GM13976 (cell line): ENCODE measurements at regions not wholly inside any gene's neighbourhood (a gene's known extent, or its start where the extent isn't known, plus 50 kb on each side); places are given as distances from the start of the nearest gene placed in this dataset.

Experiments
- DNase-seq: peaks from one replicate; pipeline ENCODE4 v3.0.0; 2012; ENCODE audit warnings: low spot score
- in situ Hi-C: fragments of 300-500 bp; cut with MboI; formaldehyde crosslinking; loops from one replicate; pipeline ENCODE4 v1.12.0; 2022; ENCODE audit warnings: low sequenced_read_pairs, mixed read lengths, inconsistent platforms; ENCODE audit not compliant: unreplicated experiment
- TF ChIP-seq, protein P1 (sequence below): IDR thresholded peaks from 2 replicates; pipeline ENCODE4 v1.5.1; 2012; ENCODE audit warnings: borderline replicate concordance, mild to moderate bottlenecking; ENCODE audit not compliant: insufficient read depth; ENCODE audit errors: extremely low read depth, missing control alignments, control extremely low read depth

DNA sequence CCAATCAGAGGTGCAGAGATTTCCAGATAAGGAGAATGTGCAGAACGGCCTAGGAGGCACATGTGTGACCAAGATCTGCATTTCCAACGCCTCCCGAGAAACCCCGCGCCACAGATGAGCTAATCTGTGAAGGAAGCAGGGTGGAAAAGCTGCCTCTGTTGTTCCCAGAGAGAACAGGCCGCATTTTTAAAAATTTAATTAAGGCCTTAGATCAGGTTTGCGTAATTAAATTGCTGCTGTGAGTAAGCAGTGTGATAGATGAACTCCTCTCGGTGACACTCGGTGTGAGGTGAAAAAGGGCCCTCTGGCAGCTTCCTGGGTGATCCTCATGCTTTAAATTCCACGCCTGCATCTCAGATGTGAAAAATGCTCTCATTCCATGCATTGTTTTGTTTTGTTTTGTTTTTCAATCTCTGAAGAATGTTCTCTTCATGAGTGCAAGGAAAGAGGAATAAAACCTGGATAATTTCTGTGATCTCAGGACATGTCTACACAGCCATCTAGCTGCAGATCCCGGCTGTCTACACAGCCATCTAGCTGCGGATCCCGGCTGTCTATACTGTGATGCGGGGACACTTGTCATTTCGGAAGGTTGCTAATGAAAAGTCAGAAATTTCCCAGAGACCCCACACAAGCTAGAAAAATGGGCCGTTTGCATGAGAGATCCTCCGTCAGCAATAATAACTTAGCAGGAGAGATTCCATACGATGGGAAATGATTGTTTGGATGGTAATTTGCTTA is 1398.9 kb downstream of the BRD1 start:
- no peak for DNase-seq
- in situ Hi-C loops: no loop called here
- TF ChIP-seq, protein P1, sequence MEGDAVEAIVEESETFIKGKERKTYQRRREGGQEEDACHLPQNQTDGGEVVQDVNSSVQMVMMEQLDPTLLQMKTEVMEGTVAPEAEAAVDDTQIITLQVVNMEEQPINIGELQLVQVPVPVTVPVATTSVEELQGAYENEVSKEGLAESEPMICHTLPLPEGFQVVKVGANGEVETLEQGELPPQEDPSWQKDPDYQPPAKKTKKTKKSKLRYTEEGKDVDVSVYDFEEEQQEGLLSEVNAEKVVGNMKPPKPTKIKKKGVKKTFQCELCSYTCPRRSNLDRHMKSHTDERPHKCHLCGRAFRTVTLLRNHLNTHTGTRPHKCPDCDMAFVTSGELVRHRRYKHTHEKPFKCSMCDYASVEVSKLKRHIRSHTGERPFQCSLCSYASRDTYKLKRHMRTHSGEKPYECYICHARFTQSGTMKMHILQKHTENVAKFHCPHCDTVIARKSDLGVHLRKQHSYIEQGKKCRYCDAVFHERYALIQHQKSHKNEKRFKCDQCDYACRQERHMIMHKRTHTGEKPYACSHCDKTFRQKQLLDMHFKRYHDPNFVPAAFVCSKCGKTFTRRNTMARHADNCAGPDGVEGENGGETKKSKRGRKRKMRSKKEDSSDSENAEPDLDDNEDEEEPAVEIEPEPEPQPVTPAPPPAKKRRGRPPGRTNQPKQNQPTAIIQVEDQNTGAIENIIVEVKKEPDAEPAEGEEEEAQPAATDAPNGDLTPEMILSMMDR: no peak

DNA sequence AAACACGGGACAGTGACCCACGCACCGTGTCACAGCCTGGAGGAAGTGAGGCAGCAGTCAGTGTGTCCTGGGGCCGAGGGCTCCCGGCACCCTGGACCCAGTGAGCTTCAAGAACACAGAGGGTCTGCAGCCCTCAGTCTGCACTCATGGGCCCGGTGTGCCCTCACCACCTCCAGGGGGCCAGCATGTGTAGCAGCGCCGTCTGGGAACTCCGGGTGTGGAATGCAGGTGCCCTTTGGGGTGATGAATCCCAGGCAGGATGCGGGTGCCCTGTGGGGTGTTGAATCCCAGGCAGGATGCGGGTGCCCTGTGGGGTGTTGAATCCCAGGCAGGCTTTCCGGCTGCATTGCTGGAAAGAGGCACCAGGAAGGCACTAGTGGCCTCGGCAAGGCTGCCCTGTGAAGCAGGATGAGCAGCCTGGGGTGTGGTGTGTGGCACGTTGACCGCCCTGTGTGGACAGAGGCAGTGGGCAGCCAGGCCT is 1399.9 kb downstream of the BRD1 start:
- TF ChIP-seq, protein P1: no peak
- in situ Hi-C loops: no loop called here
- no peak for DNase-seq

DNA sequence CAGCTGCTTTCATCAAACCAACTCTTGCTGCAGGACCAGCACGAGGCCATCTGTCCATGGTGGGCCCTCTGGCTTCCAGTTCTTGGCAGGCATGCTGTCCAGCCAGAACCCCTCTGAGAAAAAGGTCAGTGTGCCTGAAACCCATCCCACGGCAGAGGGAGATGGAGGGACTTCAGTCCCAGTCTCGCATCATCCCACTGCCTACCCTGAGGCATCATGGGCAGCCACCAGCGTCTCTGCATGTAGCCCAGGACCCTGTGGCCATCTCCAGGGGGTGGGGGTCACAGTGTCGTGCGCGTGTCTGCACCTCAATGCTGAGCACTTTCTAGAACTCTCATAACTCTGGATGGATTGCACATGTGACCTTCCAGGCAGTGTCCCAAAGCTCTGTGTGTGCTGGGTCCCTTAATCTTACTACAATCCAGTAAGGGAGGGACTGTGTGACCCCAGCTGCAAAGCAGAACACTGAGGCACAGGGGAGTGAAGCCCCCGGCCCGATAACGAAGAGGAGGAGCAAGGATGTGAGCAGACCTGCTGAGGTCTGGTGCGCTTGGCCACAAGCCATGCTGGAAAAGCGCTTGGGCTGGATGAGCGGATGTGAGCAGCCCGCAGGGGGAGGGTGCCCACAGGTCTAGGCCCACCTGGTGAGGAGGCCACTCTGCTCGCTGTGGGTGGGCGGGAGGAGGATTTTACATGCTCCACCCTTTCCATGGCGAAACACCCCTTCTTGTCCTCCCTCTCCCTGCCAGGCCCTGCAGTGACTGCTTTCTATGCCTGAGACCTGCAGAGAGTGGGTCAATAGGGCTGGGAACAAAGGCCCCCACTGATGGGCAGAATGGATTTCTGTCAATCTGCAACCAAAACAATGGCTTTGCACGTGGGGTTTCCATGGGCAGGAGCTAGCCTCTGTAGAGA is 1401.0 kb downstream of the BRD1 start:
- in situ Hi-C loops: no loop called here
- no peak for DNase-seq
- TF ChIP-seq, protein P1: no peak

DNA sequence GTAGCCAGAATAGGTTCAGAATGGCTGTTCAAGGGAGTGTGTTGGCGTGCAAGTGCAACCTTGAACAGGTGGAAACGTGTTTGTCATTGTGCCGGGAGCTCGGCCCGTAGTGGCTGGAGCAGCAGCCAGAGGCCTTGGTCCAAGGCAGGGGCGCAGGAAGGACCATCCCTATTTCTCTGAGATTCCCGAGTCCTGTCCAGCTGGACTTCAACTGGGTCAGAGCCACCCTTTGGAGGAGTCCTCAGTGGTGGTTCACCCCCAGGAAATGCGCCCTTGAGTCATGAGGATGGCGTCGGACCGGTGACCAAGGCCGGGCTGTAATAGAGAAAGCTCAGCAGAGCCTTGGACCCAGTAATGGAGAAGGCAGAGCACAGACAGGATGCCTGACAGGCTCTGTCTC is 1402.0 kb downstream of the BRD1 start:
- in situ Hi-C loops: no loop called here
- TF ChIP-seq, protein P1: no peak
- no peak for DNase-seq

DNA sequence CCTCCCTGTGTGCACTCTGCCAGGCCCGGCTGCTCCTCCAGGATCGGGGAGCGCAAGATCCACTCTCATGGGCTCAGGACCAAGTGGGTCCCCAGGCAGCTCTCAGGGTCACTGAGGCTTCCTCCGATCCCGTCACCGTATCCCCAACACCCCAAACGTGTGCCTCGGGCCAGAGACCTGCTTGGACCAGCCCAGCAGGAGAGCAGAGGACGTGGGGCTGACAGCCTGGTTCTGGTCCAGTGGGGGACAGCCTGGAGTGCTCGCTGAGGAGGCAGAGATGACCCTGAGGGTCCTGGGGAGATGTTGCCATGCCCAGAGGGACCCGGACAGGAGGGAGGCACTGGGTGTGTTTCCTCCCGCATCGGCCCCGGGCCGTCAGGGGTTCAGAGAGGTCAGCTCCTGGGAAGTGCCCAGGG is 1402.6 kb downstream of the BRD1 start:
- TF ChIP-seq, protein P1: no peak
- in situ Hi-C loops: no loop called here
- no peak for DNase-seq

DNA sequence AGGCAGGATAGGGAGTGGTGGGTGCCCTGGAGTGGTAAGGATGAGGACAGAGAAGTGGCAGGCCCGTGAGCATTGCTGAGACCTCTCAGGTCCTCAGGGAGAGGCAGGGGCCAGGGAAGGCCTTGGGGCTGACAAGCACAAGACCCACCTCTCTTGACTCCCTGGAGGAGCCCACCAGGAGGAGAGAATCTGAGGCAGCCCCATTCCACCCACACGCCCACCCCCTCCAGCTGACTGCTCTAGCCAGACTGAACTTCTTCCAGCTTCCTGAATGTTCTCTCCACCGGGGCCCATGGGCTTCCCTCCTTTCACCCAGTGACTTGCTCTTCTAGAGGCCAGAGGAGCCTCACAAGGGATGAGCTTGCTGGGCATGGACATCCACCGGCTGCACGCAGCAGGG is 1403.0 kb downstream of the BRD1 start:
- in situ Hi-C loops: no loop called here
- TF ChIP-seq, protein P1: no peak
- DNase-seq: no peak
